Thoracic aorta (tissue), 2 donors: ENCODE measurements at regions not wholly inside any gene's neighbourhood (a gene's known extent, or its start where the extent isn't known, plus 50 kb on each side); places are given as distances from the start of the nearest gene placed in this dataset.

Source experiments
- ATAC-seq: fragments of 150-250 bp; one replicate; pipeline ENCODE4 v1.8.0; 2017; ENCODE audit warnings: low read depth; ENCODE audit not compliant: insufficient number of reproducible peaks, low FRiP score
- DNase-seq: peaks from one replicate; pipeline ENCODE4 v3.0.0-alpha.2; 2020; ENCODE audit warnings: low spot score
- H3K27ac ChIP-seq, 2 donors: fragments of 200-600 bp; sonication (generic); 1 replicate in 1 of 2; 2 replicates in 1 of 2; pipeline ENCODE4 v1.5.1; 2016; ENCODE audit warnings: mild to moderate bottlenecking in 2 of 2, moderate library complexity in 2 of 2
- H3K27me3 ChIP-seq: fragments of 200-600 bp; sonication (generic); replicated peaks from 2 replicates; pipeline ENCODE4 v1.6.0; 2016; ENCODE audit warnings: mild to moderate bottlenecking; ENCODE audit not compliant: insufficient read depth
- H3K36me3 ChIP-seq: fragments of 200-600 bp; sonication (generic); one replicate; pipeline ENCODE4 v1.5.1; 2016
- H3K4me1 ChIP-seq, 2 donors: fragments of 200-600 bp; sonication (generic); 1 replicate in 1 of 2; 2 replicates in 1 of 2; pipeline versions ENCODE4 v1.5.1 to v1.6.0; 2016; ENCODE audit warnings: low read depth in 2 of 2, mild to moderate bottlenecking in 1 of 2; ENCODE audit not compliant: control insufficient read depth in 1 of 2
- H3K4me3 ChIP-seq: fragments of 200-600 bp; sonication (generic); 2 replicates; pipeline ENCODE4 v1.5.1; 2016; ENCODE audit warnings: mild to moderate bottlenecking
- H3K9me3 ChIP-seq: fragments of 200-600 bp; sonication (generic); 2 replicates; pipeline ENCODE4 v1.5.1; 2016
- TF ChIP-seq, protein P1 (sequence below): fragments of 200-600 bp; sonication (generic); IDR thresholded peaks from one replicate; pipeline ENCODE4 v1.5.1; 2019; ENCODE audit warnings: antibody characterized with exemption

DNA sequence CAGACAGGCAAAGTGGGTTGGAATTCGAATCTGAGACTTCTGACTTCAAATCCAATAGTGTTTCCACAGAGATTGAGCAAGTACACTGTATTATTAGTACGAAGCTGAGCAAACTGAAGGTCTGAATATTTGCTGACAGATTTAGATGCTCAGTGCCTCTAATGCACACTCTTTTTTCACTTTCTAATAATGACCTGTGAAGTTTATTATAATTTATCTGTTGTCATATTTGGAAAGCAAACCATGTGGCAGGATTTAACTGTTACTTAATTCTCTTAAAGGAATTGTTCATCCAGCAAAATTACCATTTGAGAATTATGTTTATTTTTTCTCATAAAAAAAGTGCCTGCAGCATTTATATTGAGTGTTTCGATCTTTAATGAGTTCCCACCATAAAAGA is 277.3 kb downstream of the DMRT2 start:
- Histone ChIP-seq H3K4me3 (no peak overlapping the region), H3K27ac (no peak overlapping the region), H3K4me1 (no peaks in the 10 kb centered on the region), H3K36me3 (no peaks in the 10 kb centered on the region), H3K27me3 (no peaks in the 10 kb centered on the region), H3K9me3 (no peaks in the 10 kb centered on the region)
- no peak for DNase-seq
- ATAC-seq = no peak
- TF ChIP-seq, protein P1, sequence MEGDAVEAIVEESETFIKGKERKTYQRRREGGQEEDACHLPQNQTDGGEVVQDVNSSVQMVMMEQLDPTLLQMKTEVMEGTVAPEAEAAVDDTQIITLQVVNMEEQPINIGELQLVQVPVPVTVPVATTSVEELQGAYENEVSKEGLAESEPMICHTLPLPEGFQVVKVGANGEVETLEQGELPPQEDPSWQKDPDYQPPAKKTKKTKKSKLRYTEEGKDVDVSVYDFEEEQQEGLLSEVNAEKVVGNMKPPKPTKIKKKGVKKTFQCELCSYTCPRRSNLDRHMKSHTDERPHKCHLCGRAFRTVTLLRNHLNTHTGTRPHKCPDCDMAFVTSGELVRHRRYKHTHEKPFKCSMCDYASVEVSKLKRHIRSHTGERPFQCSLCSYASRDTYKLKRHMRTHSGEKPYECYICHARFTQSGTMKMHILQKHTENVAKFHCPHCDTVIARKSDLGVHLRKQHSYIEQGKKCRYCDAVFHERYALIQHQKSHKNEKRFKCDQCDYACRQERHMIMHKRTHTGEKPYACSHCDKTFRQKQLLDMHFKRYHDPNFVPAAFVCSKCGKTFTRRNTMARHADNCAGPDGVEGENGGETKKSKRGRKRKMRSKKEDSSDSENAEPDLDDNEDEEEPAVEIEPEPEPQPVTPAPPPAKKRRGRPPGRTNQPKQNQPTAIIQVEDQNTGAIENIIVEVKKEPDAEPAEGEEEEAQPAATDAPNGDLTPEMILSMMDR = no peak

DNA sequence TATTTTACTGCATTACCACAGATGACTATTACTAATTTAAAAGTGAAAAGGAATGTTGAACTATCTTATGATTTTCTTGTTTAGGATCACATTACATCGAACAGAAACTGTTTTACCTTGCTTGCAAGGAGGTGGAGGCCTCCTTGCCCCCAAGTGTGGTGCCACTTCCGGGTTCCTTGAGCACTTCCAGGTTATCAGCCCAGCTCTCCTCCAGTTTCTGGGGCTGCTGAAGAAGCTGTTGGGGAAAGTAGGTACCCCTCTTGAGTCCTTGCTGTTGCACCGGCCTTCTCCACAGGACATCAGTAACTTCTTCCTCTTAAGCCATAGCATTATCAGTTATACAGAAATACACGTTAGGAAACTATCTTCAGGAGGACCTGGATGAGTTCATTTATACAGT is 278.2 kb downstream of the DMRT2 start:
- Histone ChIP-seq H3K27me3 (no peaks in the 10 kb centered on the region), H3K4me1 (no peaks in the 10 kb centered on the region), H3K4me3 (no peak overlapping the region), H3K27ac (no peak overlapping the region), H3K36me3 (no peaks in the 10 kb centered on the region), H3K9me3 (no peaks in the 10 kb centered on the region)
- TF ChIP-seq, protein P1 = no peak
- no peak for ATAC-seq
- DNase-seq = no peak

DNA sequence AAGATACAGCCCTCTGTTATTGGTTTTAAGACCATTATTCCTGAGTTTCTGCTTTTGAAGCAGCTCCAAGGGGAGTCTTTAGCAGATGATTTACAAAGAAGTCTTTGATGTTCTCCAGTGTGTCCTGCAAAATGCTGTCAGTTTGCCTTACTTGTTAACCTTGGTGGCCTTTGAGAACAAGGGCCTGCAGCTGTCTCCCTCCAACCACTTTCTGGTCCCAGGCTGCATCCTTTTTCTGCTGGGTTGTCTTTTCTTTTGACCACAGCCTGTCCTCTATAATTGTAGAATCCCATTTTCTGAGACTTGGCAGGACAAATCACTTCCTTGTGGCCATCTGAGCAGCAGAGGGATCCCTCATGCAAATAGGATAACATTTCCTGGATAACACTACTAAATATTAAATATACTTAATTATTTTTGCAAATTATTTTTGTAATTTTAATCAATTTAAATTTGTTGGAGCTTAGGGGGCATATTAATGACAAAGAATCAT is 281.4 kb downstream of the DMRT2 start:
- Histone ChIP-seq H3K36me3 (no peaks in the 10 kb centered on the region), H3K4me1 (no peaks in the 10 kb centered on the region), H3K9me3 (no peaks in the 10 kb centered on the region), H3K27ac (no peak overlapping the region), H3K27me3 (no peaks in the 10 kb centered on the region), H3K4me3 (no peak overlapping the region)
- TF ChIP-seq, protein P1 = no peak
- ATAC-seq = no peak
- no peak for DNase-seq

- Histone ChIP-seq H3K36me3 (no peaks in the 10 kb centered on the region), H3K27ac (no peak overlapping the region), H3K4me1 (no peaks in the 10 kb centered on the region), H3K9me3 (no peaks in the 10 kb centered on the region), H3K27me3 (no peaks in the 10 kb centered on the region), H3K4me3 (no peak overlapping the region)
- DNase-seq = no peak
- no peak for ATAC-seq
- TF ChIP-seq, protein P1 = no peak
Measured at GRCh38 chr9:1332156-1332555, 282.0 kb downstream of the DMRT2 start.

DNA sequence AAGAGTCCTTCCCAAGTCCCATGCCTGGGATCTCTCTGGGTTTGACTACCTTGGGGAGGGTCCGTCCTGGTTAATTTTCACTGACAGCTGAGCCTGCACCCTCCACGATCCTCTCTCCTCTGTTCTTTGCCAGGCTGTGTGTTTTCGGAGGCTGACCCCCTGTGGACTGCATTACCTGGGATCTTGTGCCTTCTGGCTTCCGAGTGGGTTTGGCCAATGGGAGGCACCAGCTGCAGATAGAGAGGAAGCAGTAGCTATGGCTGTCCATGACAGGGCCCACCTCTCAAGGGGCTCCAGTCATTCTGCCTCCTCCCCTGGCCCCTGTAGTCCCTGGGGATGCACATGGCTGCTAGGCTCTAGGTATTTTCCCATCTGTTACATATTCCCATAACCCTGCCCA is 285.0 kb downstream of the DMRT2 start:
- no peak overlapping the region for H3K27ac ChIP-seq
- TF ChIP-seq, protein P1 = no peak

More for the DNA sequence above, 285.0 kb downstream of the DMRT2 start:
- Histone ChIP-seq H3K27me3 (no peaks in the 10 kb centered on the region), H3K4me3 (no peak overlapping the region), H3K36me3 (no peaks in the 10 kb centered on the region), H3K9me3 (no peaks in the 10 kb centered on the region), H3K4me1 (no peaks in the 10 kb centered on the region)
- no peak for DNase-seq
- no peak for ATAC-seq
